Adrenal gland (tissue), 5 donors: ENCODE measurements at regions not wholly inside any gene's neighbourhood (a gene's known extent, or its start where the extent isn't known, plus 50 kb on each side); places are given as distances from the start of the nearest gene placed in this dataset.

Source experiments
- POLR2A ChIP-seq, 2 donors: fragments of 450-650 bp; IDR thresholded peaks; one replicate each; pipeline ENCODE4 v1.6.1; 2017; ENCODE audit warnings: antibody characterized with exemption in 2 of 2, mild to moderate bottlenecking in 2 of 2, moderate library complexity in 1 of 2
- TF ChIP-seq, protein P1 (sequence below), 6 experiments: fragments of 450-650 bp in 4 of 6; fragments of 200-600 bp in 2 of 6; sonication (generic) in 1 of 6; IDR thresholded peaks; 1 replicate in 5 of 6; 2 replicates in 1 of 6; pipeline versions ENCODE4 v1.5.1 to v1.8.0; 2016 to 2021; ENCODE audit warnings: antibody characterized with exemption in 6 of 6, mild to moderate bottlenecking in 2 of 6, moderate library complexity in 1 of 6
- donor health status: DM: no; HTN: no; CAD: no.

DNA sequence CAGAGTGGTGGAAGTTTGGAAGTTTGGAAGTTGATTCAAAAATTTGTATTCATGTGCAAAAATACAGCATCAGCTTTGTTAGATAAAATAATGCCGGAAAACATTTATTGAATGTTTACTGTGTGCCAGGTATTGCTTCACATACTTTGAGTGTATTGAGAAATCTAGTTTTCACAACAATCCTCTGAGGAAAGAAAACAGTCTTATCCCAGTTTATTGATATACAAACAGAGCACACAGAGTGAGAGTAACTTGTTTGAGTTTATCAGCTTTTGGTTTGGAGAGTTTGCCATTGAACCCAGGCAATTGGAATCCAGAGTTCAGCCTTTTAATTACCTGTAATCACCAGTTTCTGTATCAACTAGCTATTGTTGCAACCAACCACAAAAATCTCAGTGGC lies 127.2 kb upstream of the RPS6KA3 start:
- TF ChIP-seq, protein P1, sequence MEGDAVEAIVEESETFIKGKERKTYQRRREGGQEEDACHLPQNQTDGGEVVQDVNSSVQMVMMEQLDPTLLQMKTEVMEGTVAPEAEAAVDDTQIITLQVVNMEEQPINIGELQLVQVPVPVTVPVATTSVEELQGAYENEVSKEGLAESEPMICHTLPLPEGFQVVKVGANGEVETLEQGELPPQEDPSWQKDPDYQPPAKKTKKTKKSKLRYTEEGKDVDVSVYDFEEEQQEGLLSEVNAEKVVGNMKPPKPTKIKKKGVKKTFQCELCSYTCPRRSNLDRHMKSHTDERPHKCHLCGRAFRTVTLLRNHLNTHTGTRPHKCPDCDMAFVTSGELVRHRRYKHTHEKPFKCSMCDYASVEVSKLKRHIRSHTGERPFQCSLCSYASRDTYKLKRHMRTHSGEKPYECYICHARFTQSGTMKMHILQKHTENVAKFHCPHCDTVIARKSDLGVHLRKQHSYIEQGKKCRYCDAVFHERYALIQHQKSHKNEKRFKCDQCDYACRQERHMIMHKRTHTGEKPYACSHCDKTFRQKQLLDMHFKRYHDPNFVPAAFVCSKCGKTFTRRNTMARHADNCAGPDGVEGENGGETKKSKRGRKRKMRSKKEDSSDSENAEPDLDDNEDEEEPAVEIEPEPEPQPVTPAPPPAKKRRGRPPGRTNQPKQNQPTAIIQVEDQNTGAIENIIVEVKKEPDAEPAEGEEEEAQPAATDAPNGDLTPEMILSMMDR (IDR thresholded peaks at IDR 0.05): no peak
- TF ChIP-seq POLR2A (IDR thresholded peaks at IDR 0.05): no peak
